Stomach (tissue), 4 donors: ENCODE measurements at regions not wholly inside any gene's neighbourhood (a gene's known extent, or its start where the extent isn't known, plus 50 kb on each side); places are given as distances from the start of the nearest gene placed in this dataset.

Source experiments
- CTCF ChIP-seq, 7 experiments: fragments of 450-650 bp in 4 of 7; fragments of 200-600 bp in 3 of 7; sonication (generic) in 3 of 7; IDR thresholded peaks; one replicate each; pipeline ENCODE4 v1.5.1; 2016 to 2019; ENCODE audit warnings: antibody characterized with exemption in 7 of 7, control low read depth in 2 of 7, mild to moderate bottlenecking in 1 of 7
- EP300 ChIP-seq: sonication (generic); formaldehyde crosslinking; IDR thresholded peaks from one replicate; pipeline ENCODE4 v1.6.1; 2017; ENCODE audit warnings: antibody characterized with exemption
- POLR2A ChIP-seq, 4 donors: fragments of 450-650 bp; IDR thresholded peaks; one replicate each; pipeline ENCODE4 v1.6.1; 2016; ENCODE audit warnings: antibody characterized with exemption in 4 of 4, control low read depth in 2 of 4, mild to moderate bottlenecking in 1 of 4, moderate library complexity in 1 of 4
- POLR2AphosphoS5 ChIP-seq, 3 donors: sonication (generic); formaldehyde crosslinking; IDR thresholded peaks; one replicate each; pipeline ENCODE4 v1.6.1; 2016; ENCODE audit warnings: antibody characterized with exemption in 3 of 3

- TF ChIP-seq POLR2A (IDR thresholded peaks at IDR 0.05) (no peak), CTCF (IDR thresholded peaks at IDR 0.05) (no peak), EP300 (no peak), POLR2AphosphoS5 (IDR thresholded peaks at IDR 0.05) (no peak)
Observed at GRCh38 chr1:234773936-234774677, 164.1 kb upstream of the IRF2BP2 start.
